ENCODE measurements at regions not wholly inside any gene's neighbourhood (a gene's known extent, or its start where the extent isn't known, plus 50 kb on each side); places are given as distances from the start of the nearest gene placed in this dataset.

- TF ChIP-seq TARDBP (IDR thresholded peaks at IDR 0.05) (no peak), HDGF (IDR thresholded peaks at IDR 0.05; ENCODE audit: borderline replicate concordance) (no peak), ZNF384 (IDR thresholded peaks at IDR 0.05) (no peak), FOXK2 (IDR thresholded peaks at IDR 0.05) (no peak), FOXM1 (IDR thresholded peaks at IDR 0.05; ENCODE audit: borderline replicate concordance) (no peak), PKNOX1 (IDR thresholded peaks at IDR 0.05) (no peak), ARNT (IDR thresholded peaks at IDR 0.05) (no peak), ELF4 (IDR thresholded peaks at IDR 0.05) (no peak)
- ChIA-PET POLR2A (no interaction called here), CTCF (no interaction called here)
- DNase-seq (ENCODE audit: extremely low spot score), result no peak
Measured at GRCh38 chr18:2316751-2317696, 254.3 kb downstream of the METTL4 start.

GRCh38 chr18:2324459-2324858, 246.8 kb downstream of the METTL4 start:
- DNase-seq (ENCODE audit: extremely low spot score), result no peak
- CTCF ChIA-PET, result no interaction called here
- no peak for TF ChIP-seq ZNF384 (IDR thresholded peaks at IDR 0.05)
- POLR2A ChIA-PET, result no interaction called here

- CTCF ChIA-PET, result no interaction called here
- POLR2A ChIA-PET, result no interaction called here
- no peak for DNase-seq (ENCODE audit: extremely low spot score)
- no peak for TF ChIP-seq PKNOX1 (IDR thresholded peaks at IDR 0.05)
- TF ChIP-seq ZNF384 (IDR thresholded peaks at IDR 0.05), result no peak
- TF ChIP-seq SP1 (IDR thresholded peaks at IDR 0.05), result no peak
- no peak for TF ChIP-seq L3MBTL2 (conservative IDR thresholded peaks at IDR 0.05)
- TF ChIP-seq CTBP1 (IDR thresholded peaks at IDR 0.05; ENCODE audit: borderline replicate concordance), result no peak
- no peak for TF ChIP-seq FOXA1 (IDR thresholded peaks at IDR 0.05)
- no peak for TF ChIP-seq SUZ12 (IDR thresholded peaks at IDR 0.05)
- no peak for TF ChIP-seq ARNT (IDR thresholded peaks at IDR 0.05)
- TF ChIP-seq FOXK2 (IDR thresholded peaks at IDR 0.05), result no peak
- no peak for TF ChIP-seq TARDBP (IDR thresholded peaks at IDR 0.05)
- no peak for TF ChIP-seq LEF1 (IDR thresholded peaks at IDR 0.05; ENCODE audit: borderline replicate concordance)
- TF ChIP-seq NFRKB (IDR thresholded peaks at IDR 0.05), result no peak
- no peak for TF ChIP-seq ELF4 (IDR thresholded peaks at IDR 0.05)
- TF ChIP-seq HDGF (IDR thresholded peaks at IDR 0.05; ENCODE audit: borderline replicate concordance), result no peak
- no peak for TF ChIP-seq FOXM1 (IDR thresholded peaks at IDR 0.05; ENCODE audit: borderline replicate concordance)
- TF ChIP-seq BHLHE40 (IDR thresholded peaks at IDR 0.05; ENCODE audit: borderline replicate concordance), result no peak
Measured at GRCh38 chr18:2325308-2325849, 245.9 kb downstream of the METTL4 start.

DNA sequence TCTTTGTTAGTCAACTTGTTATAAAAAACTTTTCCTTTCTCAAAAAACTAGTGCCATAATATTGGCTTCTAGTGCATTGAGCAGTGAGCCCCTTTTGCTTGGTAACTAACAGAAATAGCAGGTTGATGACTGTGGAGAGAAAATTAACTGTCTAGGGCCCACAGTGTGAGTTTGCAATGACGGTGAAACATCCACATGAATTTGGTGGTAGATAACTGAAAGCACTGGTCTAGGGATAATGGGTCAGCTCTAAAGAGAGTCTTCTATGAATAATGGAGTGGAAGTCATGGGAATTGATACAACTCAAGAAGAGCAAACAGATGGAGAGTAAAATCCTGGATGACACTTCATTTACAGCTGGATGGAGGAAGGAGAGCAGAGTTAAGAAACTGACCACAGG, 245.4 kb downstream of the METTL4 start:
- no peak for DNase-seq (ENCODE audit: extremely low spot score)
- CTCF ChIA-PET, result no interaction called here
- TF ChIP-seq NFRKB (IDR thresholded peaks at IDR 0.05), result no peak
- no peak for TF ChIP-seq FOXM1 (IDR thresholded peaks at IDR 0.05; ENCODE audit: borderline replicate concordance)
- TF ChIP-seq FOXK2 (IDR thresholded peaks at IDR 0.05), result no peak
- no peak for TF ChIP-seq FOXA1 (IDR thresholded peaks at IDR 0.05)
- POLR2A ChIA-PET, result no interaction called here

DNA sequence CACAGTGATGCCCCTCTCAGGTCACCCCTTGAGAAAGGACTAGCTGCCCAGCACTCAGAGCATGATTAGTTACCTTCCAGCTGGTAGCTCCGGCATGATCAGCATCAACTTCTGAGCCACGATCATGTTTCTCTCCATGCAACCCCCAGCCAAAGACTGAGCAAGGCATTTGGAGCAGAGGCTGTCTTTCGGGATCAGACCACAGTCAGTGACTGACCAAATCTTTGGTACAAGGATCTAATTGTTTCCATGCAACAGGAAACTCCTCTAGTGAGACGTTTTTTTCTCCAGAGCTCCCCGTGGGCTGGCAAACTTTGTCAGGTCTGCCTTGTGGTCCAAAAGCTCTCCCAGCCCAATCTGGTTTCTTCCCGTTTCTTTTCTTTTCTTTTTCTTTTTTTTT, 244.3 kb downstream of the METTL4 start:
- TF ChIP-seq L3MBTL2 (conservative IDR thresholded peaks at IDR 0.05) (no peak), BHLHE40 (IDR thresholded peaks at IDR 0.05; ENCODE audit: borderline replicate concordance) (no peak), HDGF (IDR thresholded peaks at IDR 0.05; ENCODE audit: borderline replicate concordance) (no peak), FOXM1 (IDR thresholded peaks at IDR 0.05; ENCODE audit: borderline replicate concordance) (no peak), CTBP1 (IDR thresholded peaks at IDR 0.05; ENCODE audit: borderline replicate concordance) (no peak), LEF1 (IDR thresholded peaks at IDR 0.05; ENCODE audit: borderline replicate concordance) (no peak), ELF4 (IDR thresholded peaks at IDR 0.05) (no peak), PKNOX1 (IDR thresholded peaks at IDR 0.05) (no peak), ZNF384 (IDR thresholded peaks at IDR 0.05) (no peak), NFRKB (IDR thresholded peaks at IDR 0.05) (no peak), FOXA1 (IDR thresholded peaks at IDR 0.05) (no peak), SUZ12 (IDR thresholded peaks at IDR 0.05) (no peak), FOXK2 (IDR thresholded peaks at IDR 0.05) (no peak), TARDBP (IDR thresholded peaks at IDR 0.05) (no peak), SP1 (IDR thresholded peaks at IDR 0.05) (no peak), ARNT (IDR thresholded peaks at IDR 0.05) (no peak)
- POLR2A ChIA-PET, result no interaction called here
- CTCF ChIA-PET, result no interaction called here
- DNase-seq (ENCODE audit: extremely low spot score), result no peak

- POLR2A ChIA-PET, result no interaction called here
- peak; percentile 66 for TF ChIP-seq PKNOX1 (IDR thresholded peaks at IDR 0.05)
- TF ChIP-seq SUZ12 (IDR thresholded peaks at IDR 0.05), result no peak
- no peak for DNase-seq (ENCODE audit: extremely low spot score)
- CTCF ChIA-PET, result no interaction called here
Measured at GRCh38 chr18:2330764-2331163, 240.5 kb downstream of the METTL4 start.

Measured in HEK293T (cell line).